IPS DF 6.9 (cell line): ENCODE measurements at regions not wholly inside any gene's neighbourhood (a gene's known extent, or its start where the extent isn't known, plus 50 kb on each side); places are given as distances from the start of the nearest gene placed in this dataset.

Experiments used
- DNase-seq: peaks from one replicate; pipeline ENCODE4 v3.0.0-alpha.2; 2013; ENCODE audit warnings: low read depth, low spot score
- H3K27ac ChIP-seq: one replicate; pipeline ENCODE4 v1.5.1; 2013; ENCODE audit warnings: low read length, control low read depth
- H3K27me3 ChIP-seq: 2 replicates; pipeline ENCODE4 v1.6.1; 2013; ENCODE audit warnings: mild to moderate bottlenecking, low read length; ENCODE audit not compliant: control insufficient read depth, insufficient read depth
- H3K36me3 ChIP-seq: 2 replicates; pipeline ENCODE4 v1.6.1; 2013; ENCODE audit warnings: low read length; ENCODE audit not compliant: control insufficient read depth, insufficient read depth
- H3K4me1 ChIP-seq: 2 replicates; pipeline ENCODE4 v1.6.1; 2013; ENCODE audit warnings: low read length; ENCODE audit not compliant: control insufficient read depth, insufficient read depth
- H3K4me3 ChIP-seq: 2 replicates; pipeline ENCODE4 v1.5.1; 2013; ENCODE audit warnings: mild to moderate bottlenecking, low read length
- H3K9me3 ChIP-seq: 2 replicates; pipeline ENCODE4 v1.6.1; 2013; ENCODE audit warnings: low read length, inconsistent platforms; ENCODE audit not compliant: control insufficient read depth, insufficient read depth
- WGBS: extraction: QIAGEN DNeasy Blood & Tissue Kit; methylation state at CpG from one replicate; pipeline ENCODE4 v1.1.7; 2013; ENCODE audit warnings: mixed read lengths, missing lambda C conversion rate; ENCODE audit not compliant: insufficient read length, insufficient coverage; 5-methylcytosine and 5-hydroxymethylcytosine counted together

GRCh38 chr12:114936148-114937079, 252.4 kb upstream of the TBX3 start:
- Histone ChIP-seq H3K36me3 (no peaks in the 10 kb centered on the region), H3K4me1 (no peaks in the 10 kb centered on the region), H3K27ac (no peak overlapping the region), H3K9me3 (no peaks in the 10 kb centered on the region), H3K4me3 (no peak overlapping the region), H3K27me3 (no peaks in the 10 kb centered on the region)
- no peak for DNase-seq
- no CpG with 5 or more reads among the region's 11 CpGs for WGBS

- WGBS, result no CpG with 5 or more reads among the region's 2 CpGs
Observed at GRCh38 chr12:114935658-114936057, 251.7 kb upstream of the TBX3 start.

DNA sequence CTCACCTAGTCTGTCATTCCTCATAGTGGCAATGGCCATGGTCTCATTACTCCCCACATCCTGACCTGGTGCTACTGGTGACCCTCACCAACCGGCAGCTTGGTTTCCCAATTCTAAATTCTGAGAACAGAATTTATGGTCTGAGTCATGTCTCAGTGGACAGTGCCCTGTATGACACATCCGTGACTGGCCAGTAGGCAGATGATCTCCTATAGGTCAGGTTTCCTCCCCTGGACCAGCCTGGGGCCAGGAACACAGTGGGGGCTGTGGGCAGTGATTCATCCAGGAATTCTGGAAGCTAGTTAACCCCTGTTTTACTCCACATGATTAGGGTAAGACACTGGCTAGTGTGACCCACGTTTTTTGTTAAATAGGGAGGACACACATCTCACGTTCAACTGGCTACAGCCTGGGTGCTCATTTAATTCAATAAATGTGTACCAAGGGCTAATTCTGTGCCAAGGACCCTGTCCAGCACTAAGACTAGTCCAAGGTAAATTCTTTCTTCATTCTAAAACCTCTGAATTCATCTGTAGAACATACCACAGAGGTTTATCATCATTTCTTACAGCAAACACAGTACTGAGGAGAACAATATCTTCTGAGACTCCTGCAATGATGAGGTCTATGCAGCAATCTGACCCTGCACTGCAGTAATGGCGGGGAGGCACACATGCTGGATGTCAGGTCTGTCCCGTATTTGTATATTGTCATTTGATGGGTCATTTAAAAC, 249.6 kb upstream of the TBX3 start:
- H3K4me3 ChIP-seq, result no peak overlapping the region
- no peaks in the 10 kb centered on the region for H3K36me3 ChIP-seq
- no peak overlapping the region for H3K27ac ChIP-seq
- H3K27me3 ChIP-seq, result no peaks in the 10 kb centered on the region
- DNase-seq, result no peak
- no peaks in the 10 kb centered on the region for H3K4me1 ChIP-seq
- H3K9me3 ChIP-seq, result no peaks in the 10 kb centered on the region
- no CpG with 5 or more reads among the region's 6 CpGs for WGBS

More at GRCh38 chr12:114935658-114936057, 251.7 kb upstream of the TBX3 start:
- Histone ChIP-seq H3K4me1 (no peaks in the 10 kb centered on the region), H3K36me3 (no peaks in the 10 kb centered on the region), H3K27ac (no peak overlapping the region), H3K27me3 (no peaks in the 10 kb centered on the region), H3K9me3 (no peaks in the 10 kb centered on the region), H3K4me3 (no peak overlapping the region)
- no peak for DNase-seq

DNA sequence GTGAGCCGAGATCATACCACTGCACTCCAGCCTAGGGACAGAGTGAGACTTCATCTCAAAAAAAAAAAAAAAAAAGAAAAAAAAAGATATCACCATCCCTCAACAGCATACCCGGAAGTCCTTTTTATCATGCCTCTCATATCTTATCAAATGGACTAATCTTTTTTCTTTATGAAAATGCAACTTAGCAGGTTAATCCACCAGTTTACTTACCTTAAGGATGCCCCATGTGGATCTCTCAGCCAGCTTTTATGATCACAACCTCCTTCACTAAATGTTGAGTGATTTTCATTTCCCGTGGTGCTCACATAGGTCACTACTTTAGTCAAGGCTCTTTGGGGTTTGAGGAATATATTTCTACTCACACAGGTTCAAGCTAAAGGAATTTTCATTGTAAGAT, 248.8 kb upstream of the TBX3 start:
- no peaks in the 10 kb centered on the region for H3K4me1 ChIP-seq
- no peak for DNase-seq
- H3K36me3 ChIP-seq, result no peaks in the 10 kb centered on the region
- no peak overlapping the region for H3K4me3 ChIP-seq
- no CpG with 5 or more reads among the region's 3 CpGs for WGBS
- no peaks in the 10 kb centered on the region for H3K9me3 ChIP-seq
- H3K27ac ChIP-seq, result no peak overlapping the region
- H3K27me3 ChIP-seq, result no peaks in the 10 kb centered on the region

DNA sequence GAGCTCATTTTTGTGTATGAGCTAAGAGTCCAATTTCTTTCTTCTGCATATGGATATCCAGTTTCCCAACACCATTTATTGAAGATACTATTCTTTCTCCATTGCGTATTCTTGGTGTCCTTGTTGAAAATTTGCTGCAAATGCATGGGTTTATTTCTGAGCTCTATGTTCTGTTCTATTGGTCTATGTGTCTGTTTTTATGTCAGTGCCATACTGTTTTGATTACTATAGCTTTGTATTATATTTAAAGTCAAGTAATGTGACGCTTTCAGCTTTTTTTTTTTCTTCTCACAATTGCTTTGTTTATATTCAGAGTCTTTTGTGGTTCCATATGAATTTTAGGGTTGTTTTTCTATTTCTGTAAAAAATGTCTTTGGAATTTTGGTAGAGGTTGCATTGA, 247.1 kb upstream of the TBX3 start:
- Histone ChIP-seq H3K4me3 (no peak overlapping the region), H3K36me3 (no peaks in the 10 kb centered on the region), H3K27me3 (no peaks in the 10 kb centered on the region), H3K4me1 (no peaks in the 10 kb centered on the region), H3K27ac (no peak overlapping the region), H3K9me3 (no peaks in the 10 kb centered on the region)
- WGBS, result no CpG with 5 or more reads among the region's 2 CpGs
- no peak for DNase-seq

GRCh38 chr12:114926341-114926740, 242.4 kb upstream of the TBX3 start:
- no peaks in the 10 kb centered on the region for H3K27me3 ChIP-seq
- no peaks in the 10 kb centered on the region for H3K9me3 ChIP-seq
- H3K27ac ChIP-seq, result no peak overlapping the region
- no peaks in the 10 kb centered on the region for H3K4me1 ChIP-seq
- DNase-seq, result no peak
- H3K36me3 ChIP-seq, result no peaks in the 10 kb centered on the region
- no CpG with 5 or more reads among the region's 6 CpGs for WGBS
- no peak overlapping the region for H3K4me3 ChIP-seq

DNA sequence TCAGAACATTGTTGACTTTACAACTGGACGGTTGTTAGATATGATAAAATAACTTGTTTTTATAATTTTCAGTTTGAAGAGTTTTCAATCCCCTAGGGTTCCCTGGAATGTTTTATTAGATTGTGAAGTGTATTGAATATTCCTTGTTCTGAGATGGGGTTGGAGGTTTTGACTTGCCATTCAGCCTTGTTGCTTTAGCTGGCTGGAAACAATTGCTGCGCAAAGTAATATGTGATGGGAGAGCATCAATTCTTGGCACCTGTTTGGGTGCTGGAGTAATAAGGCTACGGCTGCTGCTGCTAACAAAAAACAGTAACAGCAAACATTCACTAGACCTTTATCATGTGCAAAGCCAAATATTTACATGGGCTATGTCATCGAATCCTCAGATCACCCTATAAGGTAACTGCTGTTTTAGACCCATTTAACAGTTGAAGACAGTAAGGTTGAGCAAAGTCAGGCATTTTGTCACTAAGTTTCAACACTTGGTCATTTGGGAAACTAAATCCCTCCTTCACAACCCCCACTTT, 241.0 kb upstream of the TBX3 start:
- Histone ChIP-seq H3K27me3 (no peaks in the 10 kb centered on the region), H3K36me3 (no peaks in the 10 kb centered on the region), H3K4me1 (no peaks in the 10 kb centered on the region), H3K27ac (no peak overlapping the region), H3K9me3 (no peaks in the 10 kb centered on the region), H3K4me3 (no peak overlapping the region)
- no CpG with 5 or more reads among the region's 4 CpGs for WGBS
- no peak for DNase-seq

DNA sequence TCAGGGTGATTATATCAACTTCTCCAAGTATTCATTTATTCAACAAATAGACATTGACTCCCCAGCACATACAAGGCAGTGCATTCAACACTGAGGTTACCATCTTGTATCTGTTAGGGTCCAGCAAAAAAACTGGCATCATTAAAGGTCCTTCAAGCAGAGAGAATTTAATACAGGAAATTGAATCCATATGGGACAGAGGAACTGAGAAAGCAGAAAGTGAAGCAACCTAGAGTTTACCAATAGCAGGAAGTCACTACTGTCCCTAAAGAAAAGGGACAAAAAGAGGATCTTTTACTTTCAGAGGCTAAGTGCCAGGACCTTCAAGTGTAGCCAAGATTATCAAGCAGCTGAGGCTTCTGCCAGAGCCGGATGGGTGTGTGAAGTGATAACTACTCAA, 237.8 kb upstream of the TBX3 start:
- Histone ChIP-seq H3K27me3 (no peaks in the 10 kb centered on the region), H3K27ac (no peak overlapping the region), H3K4me3 (no peak overlapping the region), H3K4me1 (no peaks in the 10 kb centered on the region), H3K36me3 (no peaks in the 10 kb centered on the region), H3K9me3 (no peaks in the 10 kb centered on the region)
- WGBS, result no CpG with 5 or more reads among the region's 1 CpG
- DNase-seq, result no peak

DNA sequence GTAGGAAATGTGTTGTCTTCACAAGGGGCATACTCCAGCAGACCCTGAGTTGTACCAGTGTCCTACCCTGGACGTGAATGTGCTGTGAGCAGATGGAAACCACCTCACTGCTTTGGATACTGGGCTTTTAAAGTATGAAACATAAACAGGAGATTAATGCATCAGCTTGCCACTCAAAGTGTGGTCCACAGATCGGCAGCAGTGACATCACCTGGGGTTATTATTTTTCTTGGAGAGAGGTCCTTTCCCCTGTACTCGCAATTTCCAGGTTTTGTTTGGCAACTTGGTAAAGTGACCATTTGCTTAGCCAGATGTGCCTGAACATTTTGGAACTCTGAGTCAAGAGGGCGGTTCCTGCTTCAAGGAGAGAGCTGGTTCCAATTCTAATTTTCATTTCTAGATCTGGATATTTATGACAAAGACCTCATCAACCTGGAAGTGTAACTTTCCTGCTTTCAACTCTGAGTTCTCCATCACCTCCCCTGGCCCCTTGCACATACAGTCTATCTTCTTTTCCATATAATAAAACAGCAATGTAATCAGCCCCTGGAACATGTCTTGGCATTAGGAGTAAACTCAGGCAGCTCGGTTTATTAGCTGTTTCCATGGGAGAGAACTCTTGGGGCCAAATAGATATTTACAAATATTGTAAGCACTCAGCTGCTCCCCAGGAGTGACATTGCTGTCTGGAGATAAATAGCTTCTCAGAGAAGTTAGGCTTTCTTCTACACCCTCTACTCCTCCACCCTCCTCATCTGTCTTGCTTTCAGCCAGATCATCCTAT, 237.0 kb upstream of the TBX3 start:
- Histone ChIP-seq H3K4me3 (no peak overlapping the region), H3K27ac (no peak overlapping the region), H3K36me3 (no peaks in the 10 kb centered on the region), H3K4me1 (no peaks in the 10 kb centered on the region), H3K27me3 (no peaks in the 10 kb centered on the region), H3K9me3 (no peaks in the 10 kb centered on the region)
- DNase-seq, result no peak
- no CpG with 5 or more reads among the region's 5 CpGs for WGBS

DNA sequence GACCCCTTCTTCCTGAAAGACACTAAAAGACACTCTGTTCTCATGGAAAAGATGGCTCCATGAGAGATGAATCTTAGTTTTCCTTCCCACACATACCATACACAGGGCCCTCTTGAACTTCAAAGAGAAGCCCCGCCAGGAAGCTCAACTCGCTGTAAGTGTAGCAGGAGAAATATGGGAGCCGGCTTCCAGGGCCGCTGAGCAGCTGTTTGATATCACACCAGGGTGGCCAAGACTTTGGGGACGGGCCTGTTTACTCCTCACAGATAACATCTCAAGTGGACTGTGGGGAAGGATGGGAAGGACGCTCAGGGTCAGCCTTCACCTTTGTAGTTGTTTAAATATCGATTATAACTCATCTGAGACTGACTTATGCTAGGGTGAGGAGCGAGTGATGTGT, 235.5 kb upstream of the TBX3 start:
- Histone ChIP-seq H3K27ac (no peak overlapping the region), H3K4me3 (no peak overlapping the region), H3K9me3 (no peaks in the 10 kb centered on the region), H3K4me1 (no peaks in the 10 kb centered on the region), H3K36me3 (no peaks in the 10 kb centered on the region), H3K27me3 (no peaks in the 10 kb centered on the region)
- no CpG with 5 or more reads among the region's 8 CpGs for WGBS
- no peak for DNase-seq
